ENCODE measurements at regions not wholly inside any gene's neighbourhood (a gene's known extent, or its start where the extent isn't known, plus 50 kb on each side); places are given as distances from the start of the nearest gene placed in this dataset.

DNA sequence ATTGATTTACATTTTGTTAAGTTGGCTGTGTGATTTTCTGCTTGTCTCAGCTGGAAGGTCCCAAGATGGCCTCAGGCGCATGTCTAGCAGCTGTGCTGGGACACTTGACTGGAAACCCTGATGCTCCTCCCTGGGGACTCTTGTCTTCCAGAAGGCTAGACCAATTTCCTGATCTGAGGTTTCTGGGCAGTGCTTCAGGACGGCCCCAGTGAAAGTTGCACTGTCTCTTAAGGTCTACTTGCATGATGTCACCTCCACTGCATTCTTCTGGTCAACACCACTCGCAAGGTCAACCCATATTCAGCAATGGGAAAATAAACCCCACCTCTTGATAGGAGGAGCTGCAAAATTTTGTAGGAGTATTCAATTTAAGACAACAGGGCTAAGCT lies 116.0 kb downstream of the SALL1 start:
- no peak for DNase-seq (ENCODE audit: low read depth)

GRCh38 chr16:51034481-51035109 lies 116.5 kb downstream of the SALL1 start:
- no peak for DNase-seq (ENCODE audit: low read depth)

DNA sequence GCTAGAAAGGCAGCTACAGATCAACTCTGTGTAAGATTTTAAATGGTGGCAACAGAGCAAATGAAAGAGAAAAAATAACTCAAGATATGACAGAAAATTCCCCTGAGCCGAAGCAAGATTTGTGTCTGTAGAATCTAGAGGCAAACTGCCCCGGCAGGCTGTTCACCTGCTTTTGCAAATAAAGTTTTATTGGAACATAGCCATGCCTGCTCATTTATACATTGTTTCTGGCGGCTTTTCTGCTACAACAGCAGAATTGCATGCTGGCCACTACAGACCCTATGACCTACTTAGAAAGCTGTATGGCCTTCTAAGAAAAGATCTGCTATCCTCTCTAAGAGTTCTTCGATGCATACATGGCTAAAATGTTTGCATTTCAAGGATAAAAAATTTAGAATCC lies 119.5 kb downstream of the SALL1 start:
- no peak for DNase-seq (ENCODE audit: low read depth)

GRCh38 chr16:51030516-51030915 lies 120.6 kb downstream of the SALL1 start:
- DNase-seq (ENCODE audit: low read depth) = no peak

GRCh38 chr16:51025588-51026290 lies 125.3 kb downstream of the SALL1 start:
- DNase-seq (ENCODE audit: low read depth) = no peak

DNA sequence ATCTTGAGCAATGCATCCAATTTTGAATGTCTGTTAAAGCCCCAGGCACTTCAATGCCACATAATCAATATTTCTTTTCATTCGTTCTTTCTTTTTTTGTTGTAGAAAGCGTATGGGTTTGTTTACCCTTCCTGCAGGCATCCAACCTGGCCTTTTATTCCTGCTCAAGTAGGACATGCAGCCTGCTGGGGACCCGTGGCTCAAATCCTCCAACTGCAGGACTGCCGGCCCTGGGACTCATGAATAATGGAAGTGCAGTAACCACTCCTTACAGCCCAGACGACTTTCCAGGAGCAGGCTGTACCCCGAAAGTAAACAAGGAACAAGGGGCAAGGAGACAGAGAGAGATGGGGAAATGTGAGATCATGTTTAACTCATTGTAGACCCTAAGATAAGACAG lies 126.4 kb downstream of the SALL1 start:
- no peak for DNase-seq (ENCODE audit: low read depth)

DNA sequence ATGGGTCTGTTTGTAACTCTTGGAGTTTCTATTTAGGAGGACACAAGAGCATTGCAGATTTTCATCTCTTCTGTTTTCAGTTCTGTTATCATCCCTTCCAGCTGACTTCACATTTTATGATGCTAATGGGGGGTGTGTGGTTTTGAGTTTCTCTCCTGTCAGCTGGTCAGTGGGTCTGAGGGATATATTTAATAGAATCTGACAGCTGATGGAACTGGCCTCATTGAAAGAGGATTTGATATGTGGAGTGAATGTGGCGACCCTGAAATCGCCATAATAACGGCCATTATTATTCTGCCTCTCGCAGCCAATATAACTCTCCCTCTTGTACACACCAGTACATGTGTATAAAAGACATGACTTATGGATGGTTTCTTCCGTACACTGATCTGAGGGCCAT lies 128.1 kb downstream of the SALL1 start:
- DNase-seq (ENCODE audit: low read depth) = no peak

- DNase-seq (ENCODE audit: low read depth) = no peak
These were observed 131.5 kb downstream of the SALL1 start for GRCh38 chr16:51019617-51020016.

GRCh38 chr16:51017969-51018368 lies 133.1 kb downstream of the SALL1 start:
- no peak for DNase-seq (ENCODE audit: low read depth)

GRCh38 chr16:51012396-51012795 lies 138.7 kb downstream of the SALL1 start:
- DNase-seq (ENCODE audit: low read depth) = no peak

- DNase-seq (ENCODE audit: low read depth) = no peak
These were observed 140.3 kb downstream of the SALL1 start for GRCh38 chr16:51010817-51011216.

GRCh38 chr16:51009813-51010212 lies 141.3 kb downstream of the SALL1 start:
- DNase-seq (ENCODE audit: low read depth) = no peak

GRCh38 chr16:51009359-51009758 lies 141.7 kb downstream of the SALL1 start:
- no peak for DNase-seq (ENCODE audit: low read depth)

DNA sequence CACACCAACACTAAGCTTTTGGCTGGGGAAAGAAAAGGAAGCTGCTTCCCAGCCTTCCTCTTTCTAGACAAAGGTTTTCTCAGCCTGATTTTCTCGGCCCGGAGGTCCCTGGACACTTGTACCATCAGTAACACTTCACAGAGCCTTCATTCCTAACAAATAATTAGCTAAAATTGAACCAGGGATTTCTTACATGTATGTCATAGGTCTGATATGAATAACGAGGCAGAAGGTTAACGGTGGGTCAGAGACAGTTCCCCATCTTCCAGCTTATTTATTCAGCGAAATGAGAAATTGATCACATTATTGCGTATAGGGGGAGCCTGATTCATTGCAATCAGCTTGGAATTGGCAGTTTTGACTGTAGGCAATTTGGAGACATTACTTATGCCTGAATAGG lies 142.5 kb downstream of the SALL1 start:
- DNase-seq (ENCODE audit: low read depth) = no peak

- no peak for DNase-seq (ENCODE audit: low read depth)
These were observed 143.0 kb downstream of the SALL1 start for GRCh38 chr16:51008037-51008436.

GRCh38 chr16:51003850-51004566 lies 147.1 kb downstream of the SALL1 start:
- DNase-seq (ENCODE audit: low read depth) = no peak

DNA sequence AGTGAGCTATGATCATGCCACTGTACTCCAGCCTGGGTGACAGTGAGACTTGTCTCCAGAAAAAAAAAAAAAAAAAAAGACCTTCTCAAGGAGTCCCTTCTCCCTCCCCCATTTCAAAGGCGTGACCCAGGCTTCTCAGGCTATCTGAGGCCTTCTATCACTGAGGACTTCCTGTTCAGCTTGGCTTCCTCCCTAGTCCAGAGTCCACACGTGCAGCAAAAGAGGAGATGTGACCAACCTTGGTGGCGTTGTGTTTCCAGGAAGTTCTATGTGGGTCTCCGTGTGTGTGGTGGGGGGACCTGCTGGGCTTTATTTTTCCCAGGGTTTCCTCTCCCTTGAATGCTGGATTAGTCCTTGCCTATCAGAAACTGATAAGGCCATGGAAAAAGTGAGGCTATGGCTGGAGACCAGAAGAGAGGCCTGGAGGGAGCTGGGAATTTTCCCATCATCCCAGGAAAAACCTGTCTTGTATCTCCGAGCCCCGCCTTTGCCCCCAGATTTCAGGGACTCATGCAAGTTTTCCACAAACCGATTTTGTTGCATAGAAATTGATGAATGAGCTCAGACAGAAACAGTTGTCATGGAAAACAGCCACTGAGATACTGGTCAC lies 148.1 kb downstream of the SALL1 start:
- no peak for DNase-seq (ENCODE audit: low read depth)

DNA sequence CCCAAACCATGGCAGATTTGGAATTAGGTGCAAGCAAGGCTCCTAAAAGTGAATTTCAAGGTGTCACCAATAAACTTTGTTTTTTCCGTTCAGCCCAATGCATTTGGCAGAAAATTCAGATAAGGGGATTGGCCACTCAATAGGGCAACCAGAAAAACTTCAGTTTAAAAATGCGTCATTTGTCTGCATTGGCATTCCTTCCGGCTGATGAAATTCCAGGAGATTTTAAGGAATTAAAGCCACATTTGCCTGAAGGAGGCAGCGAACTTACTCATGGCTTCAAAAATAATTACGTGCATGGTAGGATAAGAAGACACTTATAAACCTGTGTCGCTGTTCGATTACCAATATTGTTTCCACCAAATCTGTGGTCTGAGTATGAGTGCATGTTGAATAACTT lies 151.9 kb downstream of the SALL1 start:
- DNase-seq (ENCODE audit: low read depth) = no peak

DNA sequence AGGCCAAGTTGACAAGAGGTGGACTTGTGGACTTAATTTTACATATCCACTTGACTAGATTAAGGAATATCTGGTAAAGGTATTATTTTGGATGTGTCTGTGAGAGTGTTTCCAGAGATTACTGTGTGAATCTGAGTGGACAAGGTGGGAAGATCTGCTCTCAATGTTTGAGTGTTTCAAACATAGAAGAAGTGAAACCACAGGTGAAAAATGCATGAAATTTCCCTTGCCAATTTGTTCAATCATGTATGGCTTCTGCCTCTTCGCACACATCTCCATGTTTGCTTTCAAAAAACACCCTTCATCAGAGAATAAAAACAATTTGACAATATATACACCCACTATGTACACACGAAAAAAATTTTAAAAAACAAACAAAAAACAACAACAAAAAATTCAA lies 152.7 kb downstream of the SALL1 start:
- DNase-seq (ENCODE audit: low read depth) = no peak

DNA sequence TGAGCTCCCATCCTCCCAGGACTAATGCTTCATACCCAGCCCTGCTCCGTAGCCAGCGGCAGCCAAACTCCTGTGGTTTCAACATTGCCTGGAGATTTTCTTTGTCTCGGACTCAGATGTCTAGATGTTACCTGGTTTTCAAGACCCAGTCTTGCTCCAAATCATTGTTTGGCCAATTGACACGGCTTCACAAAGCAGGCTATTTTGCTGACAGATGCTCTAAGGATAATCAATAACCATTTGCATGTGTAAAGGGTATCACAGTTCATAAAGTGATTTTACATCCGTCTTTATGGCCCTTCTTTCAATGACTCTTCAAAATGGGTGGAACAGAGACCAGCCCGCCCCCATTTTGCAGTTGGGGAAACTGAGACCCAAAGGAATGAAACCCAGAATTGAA lies 153.4 kb downstream of the SALL1 start:
- no peak for DNase-seq (ENCODE audit: low read depth)

GRCh38 chr16:50996830-50997186 lies 154.3 kb downstream of the SALL1 start:
- DNase-seq (ENCODE audit: low read depth) = no peak

GRCh38 chr16:50996166-50996829 lies 154.8 kb downstream of the SALL1 start:
- no peak for DNase-seq (ENCODE audit: low read depth)

DNA sequence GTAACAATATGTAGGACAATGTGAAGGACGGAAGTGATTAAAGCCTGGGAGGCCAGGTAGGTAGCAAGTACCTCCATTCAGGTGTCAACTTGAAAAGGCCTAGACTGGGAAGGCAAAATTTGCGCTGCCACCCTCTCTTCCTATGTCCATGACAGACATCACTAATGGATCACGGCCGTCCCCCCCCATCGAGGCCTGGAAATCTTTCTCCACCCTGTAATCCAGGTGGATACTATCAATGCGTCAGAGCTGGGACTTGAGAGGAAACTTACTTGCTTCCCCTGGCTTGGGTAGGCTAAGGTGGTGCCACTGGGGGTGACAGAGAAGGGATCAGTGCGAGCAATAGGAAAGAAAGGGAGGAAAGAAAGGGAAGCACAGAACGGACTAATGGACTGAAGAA lies 156.1 kb downstream of the SALL1 start:
- no peak for DNase-seq (ENCODE audit: low read depth)

Measured in non-pigmented ciliary epithelial cell (primary cell).